KMS-11 (cell line): ENCODE measurements at regions not wholly inside any gene's neighbourhood (a gene's known extent, or its start where the extent isn't known, plus 50 kb on each side); places are given as distances from the start of the nearest gene placed in this dataset.
"Not testable (repeated sequence)": the region's sequence is repeated elsewhere in the genome, so short reads cannot be mapped to it uniquely, and the experiment has no call there.

Experiments
- H2AFZ ChIP-seq: fragments of 200-600 bp; sonication (generic); 2 replicates; pipeline ENCODE4 v1.6.1; 2016; ENCODE audit warnings: antibody characterized with exemption, mixed run types, low read depth
- H3K27ac ChIP-seq: fragments of 200-600 bp; sonication (generic); 2 replicates; pipeline ENCODE4 v1.6.1; 2016; ENCODE audit warnings: mild to moderate bottlenecking, mixed run types
- H3K27me3 ChIP-seq: fragments of 200-600 bp; sonication (generic); 2 replicates; pipeline ENCODE4 v1.6.1; 2017; ENCODE audit warnings: mild to moderate bottlenecking, low read depth, mixed run types, moderate library complexity; ENCODE audit not compliant: insufficient read depth
- H3K36me3 ChIP-seq: fragments of 200-600 bp; sonication (generic); 2 replicates; pipeline ENCODE4 v1.6.1; 2017; ENCODE audit warnings: mild to moderate bottlenecking, mixed run types; ENCODE audit not compliant: insufficient read depth
- H3K4me1 ChIP-seq: fragments of 200-600 bp; sonication (generic); 2 replicates; pipeline ENCODE4 v1.6.1; 2016; ENCODE audit warnings: mild to moderate bottlenecking, low read depth, mixed run types; ENCODE audit not compliant: poor library complexity, severe bottlenecking
- H3K4me2 ChIP-seq: fragments of 200-600 bp; sonication (generic); 2 replicates; pipeline ENCODE4 v1.7.0; 2016; ENCODE audit warnings: mild to moderate bottlenecking, mixed run types
- H3K4me3 ChIP-seq: fragments of 200-600 bp; sonication (generic); IDR thresholded peaks from 2 replicates; pipeline ENCODE4 v1.6.1; 2017; ENCODE audit warnings: low read depth, low read length, mixed read lengths; ENCODE audit not compliant: insufficient read depth
- H3K79me2 ChIP-seq: fragments of 200-600 bp; sonication (generic); 2 replicates; pipeline ENCODE4 v1.6.1; 2016; ENCODE audit warnings: low read depth, mixed run types; ENCODE audit not compliant: insufficient read depth
- H3K9ac ChIP-seq: fragments of 200-600 bp; sonication (generic); 2 replicates; pipeline ENCODE4 v1.6.1; 2016; ENCODE audit warnings: mild to moderate bottlenecking, mixed run types
- H4K20me1 ChIP-seq: fragments of 200-600 bp; sonication (generic); 2 replicates; pipeline ENCODE4 v1.6.1; 2016; ENCODE audit warnings: mild to moderate bottlenecking, mixed run types; ENCODE audit not compliant: insufficient read depth
- TF ChIP-seq, protein P1 (sequence below): fragments of 200-600 bp; sonication (generic); conservative IDR thresholded peaks from 2 replicates; pipeline ENCODE4 v1.6.1; 2017; ENCODE audit warnings: low read depth, mild to moderate bottlenecking, antibody characterized with exemption, low read length, moderate library complexity, mixed read lengths

DNA sequence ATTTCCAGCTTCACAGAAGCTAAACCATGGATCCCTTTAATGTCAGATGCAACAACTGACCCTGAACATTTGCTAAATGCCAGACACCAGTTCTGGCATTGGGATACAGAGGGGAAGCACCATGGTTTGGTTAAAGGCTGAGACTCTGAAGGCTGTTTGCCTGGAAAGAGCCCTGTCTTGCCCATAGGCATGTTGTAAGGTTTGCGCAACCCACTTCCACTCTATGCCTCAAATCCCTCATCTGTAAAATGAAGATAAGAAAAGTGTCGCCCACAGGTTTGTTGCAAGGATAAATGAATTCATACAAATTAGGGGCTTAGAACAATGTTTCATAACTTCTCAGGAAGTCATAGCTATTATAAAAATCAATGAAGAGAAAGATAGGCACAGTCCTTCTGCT is 380.9 kb upstream of the GYPC start:
- H3K79me2 ChIP-seq: no peaks in the 10 kb centered on the region
- H3K4me1 ChIP-seq: no peaks in the 10 kb centered on the region
- no peak overlapping the region for H3K4me3 ChIP-seq
- H3K36me3 ChIP-seq: no peaks in the 10 kb centered on the region
- H4K20me1 ChIP-seq: no peaks in the 10 kb centered on the region
- TF ChIP-seq, protein P1, sequence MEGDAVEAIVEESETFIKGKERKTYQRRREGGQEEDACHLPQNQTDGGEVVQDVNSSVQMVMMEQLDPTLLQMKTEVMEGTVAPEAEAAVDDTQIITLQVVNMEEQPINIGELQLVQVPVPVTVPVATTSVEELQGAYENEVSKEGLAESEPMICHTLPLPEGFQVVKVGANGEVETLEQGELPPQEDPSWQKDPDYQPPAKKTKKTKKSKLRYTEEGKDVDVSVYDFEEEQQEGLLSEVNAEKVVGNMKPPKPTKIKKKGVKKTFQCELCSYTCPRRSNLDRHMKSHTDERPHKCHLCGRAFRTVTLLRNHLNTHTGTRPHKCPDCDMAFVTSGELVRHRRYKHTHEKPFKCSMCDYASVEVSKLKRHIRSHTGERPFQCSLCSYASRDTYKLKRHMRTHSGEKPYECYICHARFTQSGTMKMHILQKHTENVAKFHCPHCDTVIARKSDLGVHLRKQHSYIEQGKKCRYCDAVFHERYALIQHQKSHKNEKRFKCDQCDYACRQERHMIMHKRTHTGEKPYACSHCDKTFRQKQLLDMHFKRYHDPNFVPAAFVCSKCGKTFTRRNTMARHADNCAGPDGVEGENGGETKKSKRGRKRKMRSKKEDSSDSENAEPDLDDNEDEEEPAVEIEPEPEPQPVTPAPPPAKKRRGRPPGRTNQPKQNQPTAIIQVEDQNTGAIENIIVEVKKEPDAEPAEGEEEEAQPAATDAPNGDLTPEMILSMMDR: no peak
- no peak overlapping the region for H3K4me2 ChIP-seq
- no peaks in the 10 kb centered on the region for H3K27me3 ChIP-seq
- H2AFZ ChIP-seq: no peak overlapping the region
- H3K9ac ChIP-seq: no peak overlapping the region
- H3K27ac ChIP-seq: no peak overlapping the region

DNA sequence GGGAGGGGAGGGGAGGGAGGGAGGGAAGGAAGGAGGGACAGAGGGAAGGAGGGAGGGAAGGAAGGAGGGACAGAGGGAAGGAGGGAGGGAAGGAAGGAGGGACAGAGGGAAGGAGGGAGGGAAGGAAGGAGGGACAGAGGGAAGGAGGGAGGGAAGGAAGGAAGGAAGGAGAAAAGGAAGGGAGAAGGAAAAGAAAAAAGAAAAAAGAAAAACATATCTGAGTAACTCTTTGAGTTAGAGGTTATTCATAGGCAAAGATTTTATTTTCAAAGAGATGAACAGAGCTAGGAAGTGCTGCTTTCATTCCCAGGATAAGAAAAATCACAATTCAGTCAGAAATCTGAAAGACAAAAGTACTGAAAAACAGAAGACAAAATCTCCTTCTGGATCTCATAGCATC is 379.7 kb upstream of the GYPC start:
- not testable (repeated sequence) for H4K20me1 ChIP-seq, H3K4me2 ChIP-seq, H3K27ac ChIP-seq, H3K27me3 ChIP-seq, H3K36me3 ChIP-seq, H2AFZ ChIP-seq, H3K9ac ChIP-seq, H3K4me1 ChIP-seq, H3K4me3 ChIP-seq, H3K79me2 ChIP-seq

DNA sequence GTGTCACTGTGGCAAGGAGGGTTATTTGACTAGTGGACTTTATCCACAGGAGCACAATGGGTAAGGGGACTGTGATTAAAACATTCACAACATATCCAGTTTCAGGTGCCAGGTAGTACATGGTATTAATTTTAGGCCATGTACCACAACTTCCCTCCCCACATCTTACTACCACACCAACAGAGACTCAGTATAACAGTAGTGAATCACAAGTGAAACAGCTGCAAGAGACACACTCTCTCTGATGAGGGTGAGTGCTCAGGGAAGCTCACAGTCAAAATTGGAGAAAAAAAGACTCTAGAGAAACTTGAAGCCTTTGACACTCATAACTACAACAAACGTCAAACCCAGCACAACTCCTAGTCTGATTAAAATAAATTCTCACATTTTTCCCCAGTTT is 367.6 kb upstream of the GYPC start:
- no peak overlapping the region for H3K9ac ChIP-seq
- no peak overlapping the region for H3K4me3 ChIP-seq
- H3K36me3 ChIP-seq: no peaks in the 10 kb centered on the region
- no peaks in the 10 kb centered on the region for H3K27me3 ChIP-seq
- no peak overlapping the region for H3K4me2 ChIP-seq
- H3K27ac ChIP-seq: no peak overlapping the region
- no peaks in the 10 kb centered on the region for H3K79me2 ChIP-seq
- H2AFZ ChIP-seq: no peak overlapping the region
- H4K20me1 ChIP-seq: no peaks in the 10 kb centered on the region
- TF ChIP-seq, protein P1: no peak
- H3K4me1 ChIP-seq: no peaks in the 10 kb centered on the region

DNA sequence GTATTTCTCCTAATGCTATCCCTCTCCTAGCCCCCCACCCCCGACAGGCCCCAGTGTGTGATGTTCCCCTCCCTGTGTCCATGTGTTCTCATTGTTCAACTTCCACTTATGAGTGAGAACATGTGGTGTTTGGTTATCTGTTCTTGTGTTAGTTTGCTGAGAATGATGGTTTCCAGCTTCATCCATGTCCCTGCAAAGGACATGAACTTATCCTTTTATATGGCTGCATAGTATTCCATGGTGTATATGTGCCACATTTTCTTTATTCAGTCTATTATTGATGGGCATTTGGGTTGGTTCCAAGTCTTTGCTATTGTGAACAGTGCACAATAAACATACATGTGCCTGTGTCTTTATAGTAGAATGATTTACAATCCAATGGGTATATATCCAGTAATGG is 362.0 kb upstream of the GYPC start:
- H3K9ac ChIP-seq, H3K4me2 ChIP-seq, H2AFZ ChIP-seq, H3K4me1 ChIP-seq, H3K79me2 ChIP-seq, H3K27ac ChIP-seq, H3K27me3 ChIP-seq, H3K4me3 ChIP-seq, H4K20me1 ChIP-seq, H3K36me3 ChIP-seq: not testable (repeated sequence)

DNA sequence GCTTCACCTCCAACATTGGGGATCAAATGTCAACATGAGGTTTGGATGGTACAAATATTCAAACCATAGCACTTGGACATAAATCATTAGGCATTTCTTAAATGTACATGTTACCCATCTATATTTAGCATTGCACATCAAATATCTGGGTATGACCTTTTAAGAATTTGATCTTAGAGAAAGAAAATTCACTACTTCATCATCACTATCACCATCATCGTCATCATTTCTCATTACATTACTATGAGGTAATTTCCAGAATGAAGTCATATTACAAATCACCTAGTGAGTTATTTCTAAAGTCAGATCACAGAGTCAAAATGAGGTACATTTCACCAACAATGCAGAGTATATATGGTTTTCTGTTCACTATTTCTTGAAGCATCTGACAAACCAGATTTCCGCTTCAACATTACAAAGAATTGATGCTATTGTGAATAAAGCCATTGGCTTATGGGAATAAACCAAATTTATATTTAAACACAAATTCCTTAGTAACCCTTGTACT is 356.4 kb upstream of the GYPC start:
- Histone ChIP-seq H3K79me2 (no peaks in the 10 kb centered on the region), H2AFZ (no peak overlapping the region), H4K20me1 (no peaks in the 10 kb centered on the region), H3K4me2 (no peak overlapping the region), H3K9ac (no peak overlapping the region), H3K4me1 (no peaks in the 10 kb centered on the region), H3K27me3 (no peaks in the 10 kb centered on the region), H3K36me3 (no peaks in the 10 kb centered on the region), H3K27ac (no peak overlapping the region), H3K4me3 (no peak overlapping the region)
- TF ChIP-seq, protein P1: no peak
